Natural killer cell treated with Interleukin-12 subunit alpha and Interleukin-12 subunit beta and Interleukin-15 and Interleukin-18, amount 100 ng/mL, for 72 hours (primary cell): ENCODE measurements at regions not wholly inside any gene's neighbourhood (a gene's known extent, or its start where the extent isn't known, plus 50 kb on each side); places are given as distances from the start of the nearest gene placed in this dataset.
A peak's percentile ranks its signal among the peaks of the same experiment; 100 is the strongest.

Source experiments
- ATAC-seq, 2 donors: fragments of 150-1000 bp; cut with Tn5 transposase in 1 of 2; sonication (Bioruptor Pico), chemical (Tn5 transposase) in 1 of 2; 2 replicates each; pipeline ENCODE4 v1.10.0; 2021
- DNase-seq: peaks from one replicate; pipeline ENCODE4 v3.0.0; 2022; ENCODE audit warnings: low spot score
- H3K27ac Mint-ChIP-seq, 2 donors: 1 replicate in 1 of 2; 2 replicates in 1 of 2; pipeline ENCODE4 v1.8.0; 2022; ENCODE audit warnings: mixed read lengths in 2 of 2, mild to moderate bottlenecking in 1 of 2, moderate library complexity in 1 of 2
- H3K27me3 Mint-ChIP-seq, 2 donors: 1 replicate in 1 of 2; 2 replicates in 1 of 2; pipeline ENCODE4 v1.8.0; 2022; ENCODE audit warnings: mixed read lengths in 2 of 2
- H3K36me3 Mint-ChIP-seq: one replicate; pipeline ENCODE4 v1.8.0; 2022; ENCODE audit warnings: mixed read lengths
- H3K4me1 Mint-ChIP-seq, 2 donors: 1 replicate in 1 of 2; 2 replicates in 1 of 2; pipeline ENCODE4 v1.8.0; 2022; ENCODE audit warnings: low read depth in 2 of 2, mixed read lengths in 2 of 2, mild to moderate bottlenecking in 1 of 2
- H3K4me3 Mint-ChIP-seq: one replicate; pipeline ENCODE4 v1.8.0; 2022; ENCODE audit warnings: mixed read lengths
- H3K9me3 Mint-ChIP-seq: 2 replicates; pipeline ENCODE4 v1.8.0; 2022; ENCODE audit warnings: mixed read lengths

GRCh38 chr15:68871507-68871906 lies 50.8 kb upstream of the ANP32A start:
- no peaks in the 10 kb centered on the region for H3K9me3 Mint-ChIP-seq
- no peak for ATAC-seq

DNA sequence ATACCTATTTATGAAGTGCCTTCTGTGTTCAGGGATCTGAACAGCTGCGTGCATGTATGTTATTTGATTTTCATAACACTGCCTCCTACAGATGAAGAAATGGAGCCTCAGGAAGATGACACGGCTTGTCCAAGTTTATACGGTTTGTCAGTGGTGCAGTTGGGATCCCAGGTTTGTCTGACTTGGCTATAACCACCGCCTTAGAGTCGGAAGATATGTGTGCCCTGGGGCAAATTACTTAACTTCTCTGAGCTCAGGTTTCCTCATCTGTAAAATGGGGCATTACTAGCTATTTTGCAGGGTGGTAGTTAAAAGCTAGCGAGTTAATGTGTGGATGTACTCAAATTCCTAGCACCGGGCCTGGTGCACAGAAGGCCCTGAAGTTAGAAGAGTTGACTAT lies 54.1 kb upstream of the ANP32A start:
- ATAC-seq = no peak

More at GRCh38 chr15:68871507-68871906, 50.8 kb upstream of the ANP32A start:
- Mint-ChIP-seq H3K4me1 (no peaks in the 10 kb centered on the region), H3K27ac (no peak overlapping the region), H3K4me3 (no peak overlapping the region), H3K27me3 (peaks cover 7 to 23% of the 10 kb centered on the region in 2 donors), H3K36me3 (no peaks in the 10 kb centered on the region)
- DNase-seq = no peak

DNA sequence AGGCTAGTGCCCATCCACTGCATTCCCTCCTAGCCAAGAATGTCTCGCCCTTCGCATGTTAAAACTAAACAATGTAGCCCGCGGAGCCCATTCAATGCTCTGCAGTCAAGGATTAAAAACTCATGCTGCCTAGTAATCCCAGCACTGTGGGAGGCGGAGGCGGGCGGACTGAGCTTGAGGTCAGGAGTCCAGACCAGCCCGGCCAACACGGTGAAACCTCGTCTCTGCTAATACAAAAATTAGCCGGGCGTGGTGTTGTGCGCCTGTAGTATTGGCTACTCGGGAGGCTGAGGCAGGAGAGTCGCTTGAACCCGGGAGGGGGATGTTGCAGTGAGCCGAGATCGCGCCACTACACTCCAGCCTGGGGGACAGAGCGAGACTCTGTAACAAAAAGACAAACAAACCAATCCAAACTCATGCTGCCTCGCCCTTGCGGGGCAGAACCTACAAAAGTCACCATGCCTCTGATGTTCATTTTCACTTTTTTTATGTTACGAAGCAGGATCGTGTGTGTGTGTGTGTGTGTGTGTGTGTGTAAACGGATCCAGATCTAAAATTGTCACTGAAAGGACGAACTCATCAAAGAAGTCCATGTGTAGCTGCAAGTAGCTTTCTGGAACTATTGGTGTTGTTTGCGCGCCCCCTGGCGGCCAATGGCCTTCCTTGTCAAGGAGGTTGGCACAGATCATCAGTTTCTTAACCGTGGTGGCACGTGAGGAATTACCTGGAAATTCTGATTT lies 54.8 kb upstream of the SPESP1 start:
- Mint-ChIP-seq H3K4me3 (no peak overlapping the region), H3K36me3 (no peaks in the 10 kb centered on the region), H3K27me3 (peaks cover 16 to 41% of the 10 kb centered on the region in 2 donors), H3K9me3 (no peaks in the 10 kb centered on the region), H3K27ac (no peak overlapping the region), H3K4me1 (no peaks in the 10 kb centered on the region)
- DNase-seq = peak; percentile 87
- peak; percentile 74 for ATAC-seq

More for the DNA sequence above, 54.1 kb upstream of the ANP32A start:
- Mint-ChIP-seq H3K4me3 (no peak overlapping the region), H3K27me3 (peaks cover 16 to 40% of the 10 kb centered on the region in 2 donors), H3K9me3 (no peaks in the 10 kb centered on the region), H3K4me1 (no peaks in the 10 kb centered on the region), H3K27ac (no peak overlapping the region), H3K36me3 (no peaks in the 10 kb centered on the region)
- DNase-seq = no peak

DNA sequence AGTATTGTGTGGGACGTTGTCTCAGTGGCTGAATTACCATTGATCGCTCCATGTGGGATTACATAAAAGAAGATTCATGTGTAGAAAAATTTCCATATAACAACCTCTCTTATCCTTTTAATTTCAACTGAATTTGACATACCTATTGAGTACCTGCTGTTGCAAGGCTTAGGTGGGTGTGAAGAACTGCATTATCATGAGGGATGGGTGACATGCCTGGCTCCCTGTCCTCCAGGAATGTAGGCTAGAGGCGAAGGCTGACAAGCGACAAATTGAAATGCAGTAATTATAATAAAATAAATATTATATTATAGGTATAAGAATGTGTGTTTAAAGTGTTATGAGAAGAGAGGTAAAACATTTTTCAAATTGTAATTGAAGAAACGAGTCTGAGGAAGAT lies 52.7 kb upstream of the SPESP1 start:
- H3K4me1 Mint-ChIP-seq = no peaks in the 10 kb centered on the region
- no peaks in the 10 kb centered on the region for H3K36me3 Mint-ChIP-seq
- DNase-seq (no peak), ATAC-seq (no peak)
- peaks cover 19 to 34% of the 10 kb centered on the region in 2 donors for H3K27me3 Mint-ChIP-seq
- H3K9me3 Mint-ChIP-seq = no peaks in the 10 kb centered on the region
- H3K4me3 Mint-ChIP-seq = no peak overlapping the region
- H3K27ac Mint-ChIP-seq = no peak overlapping the region

- no peak for DNase-seq
- H3K27ac Mint-ChIP-seq = no peak overlapping the region
- ATAC-seq = no peak
- no peaks in the 10 kb centered on the region for H3K9me3 Mint-ChIP-seq
- H3K36me3 Mint-ChIP-seq = no peaks in the 10 kb centered on the region
- H3K4me1 Mint-ChIP-seq = no peaks in the 10 kb centered on the region
- peaks cover 12 to 24% of the 10 kb centered on the region in 2 donors for H3K27me3 Mint-ChIP-seq
- H3K4me3 Mint-ChIP-seq = no peak overlapping the region
Measured at GRCh38 chr15:68880382-68880781, 49.9 kb upstream of the SPESP1 start.
